22Rv1 (cell line): ENCODE measurements at regions not wholly inside any gene's neighbourhood (a gene's known extent, or its start where the extent isn't known, plus 50 kb on each side); places are given as distances from the start of the nearest gene placed in this dataset.
"Not testable (repeated sequence)": the region's sequence is repeated elsewhere in the genome, so short reads cannot be mapped to it uniquely, and the experiment has no call there.

Source experiments
- H3K27ac ChIP-seq: fragments of 450-650 bp; 2 replicates; pipeline ENCODE4 v1.5.1; 2017
- ZFX ChIP-seq: fragments of 450-650 bp; IDR thresholded peaks from 2 replicates; pipeline ENCODE4 v1.6.1; 2017; ENCODE audit warnings: antibody characterized with exemption, borderline replicate concordance
- TF ChIP-seq, protein P1 (sequence below): fragments of 450-650 bp; IDR thresholded peaks from 2 replicates; pipeline ENCODE4 v1.5.1; 2017; ENCODE audit warnings: mild to moderate bottlenecking

DNA sequence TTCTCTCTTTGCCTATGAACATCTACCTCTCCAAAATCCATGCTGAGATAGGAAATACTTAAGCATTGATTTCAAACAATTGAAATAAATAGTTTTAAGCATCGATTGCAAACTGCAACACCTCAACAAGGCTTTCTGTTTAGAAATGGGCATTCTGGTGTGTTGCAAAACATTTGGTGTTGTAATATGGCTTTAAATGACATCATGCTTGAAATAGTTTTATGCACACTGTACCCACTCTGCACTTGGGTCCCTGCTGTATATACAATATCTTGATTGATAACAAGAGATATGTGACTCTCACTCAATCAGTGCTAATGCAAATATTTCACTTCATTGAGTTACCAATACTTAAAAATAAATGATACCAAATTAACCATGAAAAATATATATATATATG lies 964.9 kb upstream of the GRIA3 start:
- TF ChIP-seq, protein P1, sequence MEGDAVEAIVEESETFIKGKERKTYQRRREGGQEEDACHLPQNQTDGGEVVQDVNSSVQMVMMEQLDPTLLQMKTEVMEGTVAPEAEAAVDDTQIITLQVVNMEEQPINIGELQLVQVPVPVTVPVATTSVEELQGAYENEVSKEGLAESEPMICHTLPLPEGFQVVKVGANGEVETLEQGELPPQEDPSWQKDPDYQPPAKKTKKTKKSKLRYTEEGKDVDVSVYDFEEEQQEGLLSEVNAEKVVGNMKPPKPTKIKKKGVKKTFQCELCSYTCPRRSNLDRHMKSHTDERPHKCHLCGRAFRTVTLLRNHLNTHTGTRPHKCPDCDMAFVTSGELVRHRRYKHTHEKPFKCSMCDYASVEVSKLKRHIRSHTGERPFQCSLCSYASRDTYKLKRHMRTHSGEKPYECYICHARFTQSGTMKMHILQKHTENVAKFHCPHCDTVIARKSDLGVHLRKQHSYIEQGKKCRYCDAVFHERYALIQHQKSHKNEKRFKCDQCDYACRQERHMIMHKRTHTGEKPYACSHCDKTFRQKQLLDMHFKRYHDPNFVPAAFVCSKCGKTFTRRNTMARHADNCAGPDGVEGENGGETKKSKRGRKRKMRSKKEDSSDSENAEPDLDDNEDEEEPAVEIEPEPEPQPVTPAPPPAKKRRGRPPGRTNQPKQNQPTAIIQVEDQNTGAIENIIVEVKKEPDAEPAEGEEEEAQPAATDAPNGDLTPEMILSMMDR: no peak
- no peak for TF ChIP-seq ZFX
- H3K27ac ChIP-seq: no peak overlapping the region

DNA sequence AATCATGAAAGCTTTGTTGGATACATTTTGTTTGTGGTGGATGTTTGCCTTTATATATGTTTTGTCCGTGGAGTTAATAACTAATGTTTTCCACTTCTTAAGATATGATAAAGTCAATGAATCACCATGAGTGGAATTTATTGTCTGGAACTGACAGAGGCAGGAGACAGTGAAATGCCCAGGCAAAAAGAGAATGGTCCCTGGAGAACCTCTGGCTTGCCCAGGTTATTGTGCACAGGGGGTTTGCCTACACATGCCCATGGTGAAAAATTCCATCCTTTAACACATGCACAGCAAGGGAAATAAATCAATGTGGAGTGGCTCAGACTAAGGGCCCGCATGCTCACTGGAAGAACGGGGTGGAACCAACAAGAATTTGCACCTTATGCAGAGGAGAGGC lies 964.3 kb upstream of the GRIA3 start:
- no peak overlapping the region for H3K27ac ChIP-seq
- TF ChIP-seq ZFX: no peak
- TF ChIP-seq, protein P1: no peak

DNA sequence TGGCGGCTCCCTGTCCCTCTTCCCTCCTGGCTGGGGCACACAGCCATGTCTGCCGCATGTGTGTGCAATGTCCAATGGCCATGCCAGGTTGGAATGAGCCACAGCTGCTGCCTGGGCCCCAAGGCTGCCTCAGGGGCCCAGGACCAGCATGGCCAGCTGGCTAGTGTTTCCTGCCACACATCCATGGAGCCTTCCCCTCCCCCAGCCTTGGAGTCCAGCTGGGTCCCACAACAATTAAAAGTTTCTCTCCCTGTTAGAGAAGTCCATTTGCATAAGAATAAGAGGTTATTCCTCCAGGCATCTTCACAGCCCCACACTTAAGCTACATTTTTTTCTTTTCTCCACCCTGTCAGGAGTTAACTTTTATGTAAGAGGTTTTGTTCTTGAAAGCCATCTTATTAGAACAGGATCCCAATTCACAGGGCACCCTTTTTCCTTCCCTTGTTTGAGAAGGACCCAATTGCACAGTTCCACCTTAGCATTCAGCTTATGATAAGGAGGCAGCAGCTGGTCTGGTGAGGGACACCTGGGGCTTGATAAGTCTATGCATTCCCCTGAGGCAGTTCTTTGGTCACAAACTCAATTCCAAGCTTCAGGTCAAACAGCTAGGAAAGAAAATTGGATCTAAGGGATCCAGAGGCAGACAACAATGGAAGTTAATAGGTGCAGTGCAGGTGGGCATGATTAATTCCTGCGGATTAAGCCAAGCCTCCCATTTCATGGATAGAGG lies 963.3 kb upstream of the GRIA3 start:
- TF ChIP-seq ZFX: no peak
- TF ChIP-seq, protein P1: no peak
- H3K27ac ChIP-seq: no peak overlapping the region

DNA sequence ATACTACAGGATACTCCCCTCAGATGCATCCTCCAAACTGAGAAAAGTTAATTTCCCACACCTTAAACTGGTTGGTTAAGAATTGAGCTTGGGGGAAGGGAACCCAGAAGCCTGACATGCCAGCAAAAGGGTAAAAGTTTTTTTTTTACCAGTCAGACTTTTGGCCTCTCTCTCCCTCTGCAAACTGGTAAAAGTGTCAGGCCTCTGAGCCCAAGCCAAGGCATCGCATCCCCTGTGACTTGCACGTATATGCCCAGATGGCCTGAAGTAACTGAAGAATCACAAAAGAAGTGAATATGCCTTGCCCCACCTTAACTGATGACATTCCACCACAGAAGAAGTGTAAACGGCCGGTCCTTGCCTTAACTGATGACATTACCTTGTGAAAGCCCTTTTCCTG lies 962.3 kb upstream of the GRIA3 start:
- H3K27ac ChIP-seq: not testable (repeated sequence)

DNA sequence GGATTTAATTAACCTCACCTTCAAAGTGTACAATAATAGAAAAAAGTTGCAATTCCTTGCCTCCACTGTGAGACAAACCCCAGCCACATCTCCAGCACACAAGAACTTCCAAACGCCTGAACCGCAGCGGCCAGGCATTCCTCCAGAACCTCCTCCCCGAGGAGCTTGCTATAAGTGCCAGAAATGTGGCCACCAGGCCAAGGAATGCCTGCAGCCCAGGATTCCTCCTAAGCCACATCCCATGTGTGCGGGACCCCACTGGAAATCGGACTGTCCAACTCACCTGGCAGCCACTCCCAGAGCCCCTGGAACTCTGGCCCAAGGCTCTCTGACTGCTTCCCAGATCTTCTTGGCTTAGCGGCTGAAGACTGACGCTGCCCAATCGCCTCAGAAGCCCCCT lies 959.9 kb upstream of the GRIA3 start:
- H3K27ac ChIP-seq: not testable (repeated sequence)

DNA sequence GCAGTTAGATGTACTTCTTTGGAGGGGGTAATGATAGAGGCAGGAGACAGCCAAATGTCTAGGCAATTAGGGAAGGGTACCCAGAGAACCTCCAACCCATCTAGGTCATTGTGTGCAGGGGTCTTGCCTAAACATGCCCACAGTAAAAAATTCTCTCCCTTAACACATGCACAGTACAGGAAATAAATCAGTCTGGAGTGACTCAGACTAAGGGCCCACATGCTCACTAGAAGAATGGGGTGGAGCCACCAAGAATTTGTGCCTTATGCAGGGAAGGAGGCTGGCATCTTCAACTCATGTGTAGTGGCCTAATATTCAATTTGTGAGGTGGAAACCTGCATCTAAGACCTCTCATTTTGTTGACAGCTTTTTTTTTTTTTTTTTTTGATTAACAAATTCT lies 945.3 kb upstream of the GRIA3 start:
- TF ChIP-seq ZFX: no peak
- TF ChIP-seq, protein P1: no peak

DNA sequence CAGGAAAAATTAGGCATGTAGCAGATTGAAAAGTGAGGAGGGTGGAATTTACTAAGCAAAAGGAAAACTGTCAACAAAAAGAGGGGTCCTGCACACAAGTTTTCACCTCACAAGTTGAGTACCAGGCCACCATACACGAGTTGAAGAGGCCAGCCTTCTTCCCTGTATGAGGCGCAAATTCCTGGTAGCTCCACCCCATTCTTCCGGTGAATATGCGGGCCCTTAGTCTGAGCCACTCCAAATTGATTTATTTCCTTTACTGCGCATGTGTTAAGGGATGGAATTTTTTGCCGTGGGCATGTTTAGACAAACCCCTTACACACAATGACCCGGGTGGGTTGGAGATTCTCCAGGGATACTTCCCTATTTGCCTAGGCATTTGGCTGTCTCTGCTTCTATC lies 942.1 kb upstream of the GRIA3 start:
- no peak overlapping the region for H3K27ac ChIP-seq
- TF ChIP-seq ZFX: no peak
- TF ChIP-seq, protein P1: no peak

More for the DNA sequence above, 945.3 kb upstream of the GRIA3 start:
- H3K27ac ChIP-seq: no peak overlapping the region

DNA sequence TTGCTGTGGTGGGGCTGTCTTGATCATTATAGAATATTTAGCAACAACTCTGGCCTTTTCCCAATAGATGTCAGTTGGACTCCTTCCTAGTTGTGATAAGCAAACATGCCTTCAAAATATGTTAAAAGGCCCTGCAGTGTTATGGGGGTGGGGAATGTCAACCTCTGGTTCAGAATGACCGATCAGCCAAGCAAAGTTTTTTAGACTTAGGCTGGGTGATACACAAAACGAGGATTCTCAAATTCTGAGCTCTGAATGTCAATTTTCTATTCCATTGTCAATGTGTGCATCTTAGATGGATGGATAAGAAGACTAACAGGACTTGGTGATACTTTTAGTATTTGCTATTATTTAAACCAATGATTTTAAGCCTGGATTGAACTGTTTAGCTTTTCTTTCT lies 940.0 kb upstream of the GRIA3 start:
- H3K27ac ChIP-seq: no peak overlapping the region

More for the DNA sequence above, 940.0 kb upstream of the GRIA3 start:
- TF ChIP-seq ZFX: no peak
- TF ChIP-seq, protein P1: no peak
